ENCODE measurements at regions not wholly inside any gene's neighbourhood (a gene's known extent, or its start where the extent isn't known, plus 50 kb on each side); places are given as distances from the start of the nearest gene placed in this dataset.

GRCh38 chr2:164314148-164314547 lies 307.1 kb downstream of the GRB14 start:
- no peak for TF ChIP-seq CTCF (IDR thresholded peaks at IDR 0.05)
- TF ChIP-seq EP300 (IDR thresholded peaks at IDR 0.05): no peak
- no peak for TF ChIP-seq POLR2A (IDR thresholded peaks at IDR 0.05)

Data from suprapubic skin (tissue), 3 donors.